ENCODE measurements at regions not wholly inside any gene's neighbourhood (a gene's known extent, or its start where the extent isn't known, plus 50 kb on each side); places are given as distances from the start of the nearest gene placed in this dataset.
"Not testable (repeated sequence)": the region's sequence is repeated elsewhere in the genome, so short reads cannot be mapped to it uniquely, and the experiment has no call there.

- WGBS, 2 donors, result 74 to 76% methylated on average over 8 of the region's 8 CpGs
- DNase-seq (ENCODE audit: low spot score in 2 of 2), result no peak
- Histone ChIP-seq H3K27ac (no peak overlapping the region), H3K4me3 (no peak overlapping the region), H3K4me1 (no peaks in the 10 kb centered on the region), H3K36me3 (no peaks in the 10 kb centered on the region), H3K9me3 (no peaks in the 10 kb centered on the region), H3K27me3 (no peaks in the 10 kb centered on the region)
- TF ChIP-seq, protein P1, sequence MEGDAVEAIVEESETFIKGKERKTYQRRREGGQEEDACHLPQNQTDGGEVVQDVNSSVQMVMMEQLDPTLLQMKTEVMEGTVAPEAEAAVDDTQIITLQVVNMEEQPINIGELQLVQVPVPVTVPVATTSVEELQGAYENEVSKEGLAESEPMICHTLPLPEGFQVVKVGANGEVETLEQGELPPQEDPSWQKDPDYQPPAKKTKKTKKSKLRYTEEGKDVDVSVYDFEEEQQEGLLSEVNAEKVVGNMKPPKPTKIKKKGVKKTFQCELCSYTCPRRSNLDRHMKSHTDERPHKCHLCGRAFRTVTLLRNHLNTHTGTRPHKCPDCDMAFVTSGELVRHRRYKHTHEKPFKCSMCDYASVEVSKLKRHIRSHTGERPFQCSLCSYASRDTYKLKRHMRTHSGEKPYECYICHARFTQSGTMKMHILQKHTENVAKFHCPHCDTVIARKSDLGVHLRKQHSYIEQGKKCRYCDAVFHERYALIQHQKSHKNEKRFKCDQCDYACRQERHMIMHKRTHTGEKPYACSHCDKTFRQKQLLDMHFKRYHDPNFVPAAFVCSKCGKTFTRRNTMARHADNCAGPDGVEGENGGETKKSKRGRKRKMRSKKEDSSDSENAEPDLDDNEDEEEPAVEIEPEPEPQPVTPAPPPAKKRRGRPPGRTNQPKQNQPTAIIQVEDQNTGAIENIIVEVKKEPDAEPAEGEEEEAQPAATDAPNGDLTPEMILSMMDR (IDR thresholded peaks at IDR 0.05), result no peak
- TF ChIP-seq EP300 (IDR thresholded peaks at IDR 0.05) (no peak), POLR2A (IDR thresholded peaks at IDR 0.05) (no peak)
Measured at GRCh38 chr5:34467436-34467835, 188.7 kb upstream of the RAI14 start.

DNA sequence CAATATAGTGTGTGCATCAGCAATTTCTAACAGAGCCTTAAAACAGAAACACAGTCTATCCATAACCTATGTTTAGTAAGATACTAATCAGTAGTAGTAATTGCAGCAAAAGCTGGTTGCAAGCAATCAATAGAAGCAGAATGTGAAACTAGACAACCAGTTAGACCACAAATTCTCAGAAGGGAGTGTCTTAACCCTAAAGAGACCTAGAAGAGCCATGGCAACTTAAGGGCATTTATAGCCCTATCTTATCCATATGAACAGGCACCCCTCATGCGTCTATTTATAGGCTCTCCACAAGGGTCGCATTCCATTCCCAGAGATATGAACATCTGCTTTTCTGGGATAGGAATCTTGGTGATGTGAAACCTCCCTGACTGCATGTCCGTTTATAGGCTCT lies 188.1 kb upstream of the RAI14 start:
- 42 to 54% methylated on average over 3 of the region's 3 CpGs for WGBS, 2 donors
- not testable (repeated sequence) for H3K4me1 ChIP-seq; H3K36me3 ChIP-seq; H3K27ac ChIP-seq; H3K9me3 ChIP-seq; DNase-seq (ENCODE audit: low spot score in 2 of 2); H3K27me3 ChIP-seq; H3K4me3 ChIP-seq

DNA sequence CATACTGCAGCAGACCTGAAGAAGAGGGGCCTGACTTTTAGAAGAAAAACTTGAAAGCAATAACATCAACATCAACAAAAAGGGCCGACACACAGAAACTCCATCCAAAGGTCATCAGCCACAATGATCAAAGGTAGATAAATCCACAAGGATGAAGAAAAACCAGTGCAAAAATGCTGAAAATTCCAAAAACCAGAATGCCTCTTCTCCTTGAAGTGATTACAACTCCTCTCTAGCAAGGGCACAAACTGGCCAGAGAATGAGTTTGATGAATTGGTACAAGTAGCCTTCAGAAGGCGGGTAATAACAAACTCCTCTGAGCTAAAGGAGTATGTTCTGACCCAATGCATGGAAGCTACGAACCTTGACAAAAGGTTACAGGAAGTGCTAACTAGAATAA lies 186.2 kb upstream of the RAI14 start:
- no peak for DNase-seq (ENCODE audit: low spot score in 2 of 2)
- Histone ChIP-seq H3K27ac (no peak overlapping the region), H3K4me3 (no peak overlapping the region), H3K9me3 (no peaks in the 10 kb centered on the region), H3K27me3 (no peaks in the 10 kb centered on the region), H3K36me3 (no peaks in the 10 kb centered on the region), H3K4me1 (peaks cover 0 to 4% (median 0%) of the 10 kb centered on the region in 4 donors)
- TF ChIP-seq POLR2A (IDR thresholded peaks at IDR 0.05), result no peak
- TF ChIP-seq EP300 (IDR thresholded peaks at IDR 0.05), result no peak
- TF ChIP-seq, protein P1 (IDR thresholded peaks at IDR 0.05), result no peak
- WGBS, 2 donors, result 87 to 89% methylated on average over 3 of the region's 3 CpGs

- Histone ChIP-seq H3K9me3 (no peaks in the 10 kb centered on the region), H3K36me3 (no peaks in the 10 kb centered on the region), H3K4me1 (peaks cover 0 to 4% (median 0%) of the 10 kb centered on the region in 4 donors), H3K27me3 (no peaks in the 10 kb centered on the region), H3K27ac (no peak overlapping the region), H3K4me3 (no peak overlapping the region)
- peak in 1 of 2 donors; percentile 26 for DNase-seq (ENCODE audit: low spot score in 2 of 2)
- 17 to 20% methylated on average over 4 of the region's 4 CpGs for WGBS, 2 donors
- TF ChIP-seq EP300 (IDR thresholded peaks at IDR 0.05) (no peak), POLR2A (IDR thresholded peaks at IDR 0.05) (no peak)
- TF ChIP-seq, protein P1 (IDR thresholded peaks at IDR 0.05), result peak; percentile 89 to 96 (median 93)
Measured at GRCh38 chr5:34474573-34475021, 181.5 kb upstream of the RAI14 start.

DNA sequence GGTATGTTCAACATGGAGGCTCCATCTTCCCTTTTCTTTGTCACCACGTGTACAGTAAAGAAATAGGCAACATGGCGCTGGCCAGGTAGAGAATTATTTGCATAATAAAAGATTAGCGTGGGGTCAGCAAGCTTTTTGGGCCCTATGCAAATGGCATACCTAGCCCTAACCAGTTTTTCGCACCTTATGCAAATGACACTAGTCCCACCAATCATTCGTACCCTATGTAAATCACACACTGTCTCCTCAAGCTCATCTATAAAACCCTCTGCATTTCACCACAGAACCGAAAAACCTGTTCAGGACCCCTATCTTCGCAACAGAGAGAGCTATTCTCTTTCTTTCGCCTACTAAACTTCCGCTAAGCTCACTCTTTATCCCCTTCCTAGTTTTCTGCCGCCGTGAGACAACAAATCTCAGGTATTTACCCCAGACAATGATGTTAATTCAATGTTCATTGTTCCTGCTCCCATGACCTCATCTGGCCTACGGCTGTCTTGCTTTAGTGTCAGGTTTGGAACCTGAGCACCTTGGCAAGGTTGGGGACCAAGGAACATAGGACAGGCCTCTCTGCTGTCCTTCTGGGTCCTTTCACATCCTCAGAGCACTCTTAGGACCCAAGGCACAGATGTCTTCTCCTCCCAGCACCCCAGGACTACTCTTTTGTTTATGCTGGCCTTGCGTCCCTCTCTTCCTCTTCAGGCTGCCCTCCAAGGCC lies 180.7 kb upstream of the RAI14 start:
- Histone ChIP-seq H3K9me3 (no peaks in the 10 kb centered on the region), H3K4me3 (no peak overlapping the region), H3K4me1 (peaks cover 0 to 4% (median 0%) of the 10 kb centered on the region in 4 donors), H3K27ac (no peak overlapping the region), H3K36me3 (no peaks in the 10 kb centered on the region), H3K27me3 (no peaks in the 10 kb centered on the region)
- TF ChIP-seq, protein P1 (IDR thresholded peaks at IDR 0.05), result no peak
- TF ChIP-seq POLR2A (IDR thresholded peaks at IDR 0.05), result no peak
- 85 to 87% methylated on average over 13 of the region's 13 CpGs for WGBS, 2 donors
- DNase-seq (ENCODE audit: low spot score in 2 of 2), result no peak

Data from tibial nerve (tissue), 4 donors.